Lung (tissue), 11 donors: ENCODE measurements at regions not wholly inside any gene's neighbourhood (a gene's known extent, or its start where the extent isn't known, plus 50 kb on each side); places are given as distances from the start of the nearest gene placed in this dataset.

Source experiments
- ATAC-seq: fragments of 200-7000 bp; cut with Tn5 transposase; one replicate; pipeline ENCODE4 v1.9.1; 2020; ENCODE audit warnings: moderate number of reproducible peaks; ENCODE audit not compliant: insufficient read depth, low FRiP score
- DNase-seq, 3 donors: peaks; one replicate each; pipeline ENCODE4 v3.0.0-alpha.2; 2013 to 2017
- H3K27ac ChIP-seq, 2 donors: one replicate each; pipeline ENCODE4 v1.5.1; 2013; ENCODE audit warnings: mild to moderate bottlenecking in 2 of 2, moderate library complexity in 2 of 2, control low read depth in 1 of 2, inconsistent platforms in 1 of 2, low read depth in 1 of 2, low read length in 1 of 2
- H3K27me3 ChIP-seq, 3 donors: one replicate each; pipeline ENCODE4 v1.5.1; 2013; ENCODE audit warnings: low read length in 2 of 3; ENCODE audit not compliant: control insufficient read depth in 3 of 3, insufficient read depth in 3 of 3
- H3K36me3 ChIP-seq, 4 donors: one replicate each; pipeline ENCODE4 v1.5.1; 2013; ENCODE audit warnings: low read length in 4 of 4, mild to moderate bottlenecking in 1 of 4, moderate library complexity in 1 of 4; ENCODE audit not compliant: control insufficient read depth in 4 of 4, insufficient read depth in 4 of 4
- H3K4me1 ChIP-seq, 5 donors: one replicate each; pipeline ENCODE4 v1.5.1; 2013; ENCODE audit warnings: low read length in 5 of 5, mild to moderate bottlenecking in 2 of 5, moderate library complexity in 1 of 5; ENCODE audit not compliant: control insufficient read depth in 5 of 5, insufficient read depth in 5 of 5
- H3K4me3 ChIP-seq: one replicate; pipeline ENCODE4 v1.5.1; 2013; ENCODE audit warnings: mild to moderate bottlenecking, control low read depth, moderate library complexity
- H3K9ac ChIP-seq, 2 donors: one replicate each; pipeline ENCODE4 v1.5.1; 2013; ENCODE audit warnings: low read length in 2 of 2, control low read depth in 1 of 2; ENCODE audit not compliant: insufficient read depth in 1 of 2
- H3K9me3 ChIP-seq, 4 donors: one replicate each; pipeline ENCODE4 v1.5.1; 2013; ENCODE audit warnings: low read length in 3 of 4, mild to moderate bottlenecking in 1 of 4, moderate library complexity in 1 of 4; ENCODE audit not compliant: control insufficient read depth in 4 of 4, insufficient read depth in 3 of 4
- CTCF ChIP-seq: IDR thresholded peaks from 2 replicates; pipeline ENCODE4 v1.5.1; 2012; ENCODE audit warnings: mild to moderate bottlenecking; ENCODE audit errors: control extremely low read depth, extremely low read depth
- WGBS, 2 donors: extraction: QIAGEN DNeasy Blood & Tissue Kit; methylation state at CpG; one replicate each; pipeline ENCODE4 v1.1.7; 2013; 5-methylcytosine and 5-hydroxymethylcytosine counted together
- donor health status: control.
- donor health status: control.
- donor health status: Bipolar disorder and iron deficiency.
- donor health status: healthy.
- donor health status: DM: yes; HTN: yes; CAD: no.

GRCh38 chr6:164561656-164562055, 747.7 kb downstream of the C6orf118 start:
- no peak for TF ChIP-seq CTCF
- Histone ChIP-seq H3K36me3 (no peaks in the 10 kb centered on the region), H3K4me1 (no peaks in the 10 kb centered on the region), H3K27me3 (no peaks in the 10 kb centered on the region), H3K27ac (no peak overlapping the region), H3K4me3 (no peak overlapping the region), H3K9me3 (peaks cover 0 to 7% (median 3%) of the 10 kb centered on the region in 4 donors), H3K9ac (no peak overlapping the region)
- WGBS, 2 donors = 86 to 87% methylated on average over 1 of the region's 1 CpG
- DNase-seq (no peak), ATAC-seq (no peak)

GRCh38 chr6:164554700-164555476, 754.5 kb downstream of the C6orf118 start:
- TF ChIP-seq CTCF = no peak
- no peak overlapping the region for H3K27ac ChIP-seq
- no peaks in the 10 kb centered on the region for H3K27me3 ChIP-seq
- no peak overlapping the region for H3K9ac ChIP-seq
- no peaks in the 10 kb centered on the region for H3K36me3 ChIP-seq
- DNase-seq = no peak
- no peak for ATAC-seq
- no peak overlapping the region for H3K4me3 ChIP-seq
- H3K9me3 ChIP-seq = no peaks in the 10 kb centered on the region
- WGBS, 2 donors = 80 to 85% methylated on average over 10 of the region's 10 CpGs
- H3K4me1 ChIP-seq = no peaks in the 10 kb centered on the region

- WGBS, 2 donors = 79 to 90% methylated on average over 3 of the region's 3 CpGs
- Histone ChIP-seq H3K4me3 (no peak overlapping the region), H3K27ac (no peak overlapping the region), H3K4me1 (no peaks in the 10 kb centered on the region), H3K9me3 (no peaks in the 10 kb centered on the region), H3K36me3 (no peaks in the 10 kb centered on the region), H3K9ac (no peak overlapping the region), H3K27me3 (no peaks in the 10 kb centered on the region)
- TF ChIP-seq CTCF = no peak
- DNase-seq (no peak), ATAC-seq (no peak)
Observed at GRCh38 chr6:164554226-164554625, 755.2 kb downstream of the C6orf118 start.

GRCh38 chr6:164551706-164552105, 757.7 kb downstream of the C6orf118 start:
- DNase-seq (no peak), ATAC-seq (no peak)
- H3K27ac ChIP-seq = no peak overlapping the region
- no peaks in the 10 kb centered on the region for H3K36me3 ChIP-seq
- H3K27me3 ChIP-seq = no peaks in the 10 kb centered on the region
- no peak overlapping the region for H3K4me3 ChIP-seq
- H3K9me3 ChIP-seq = no peaks in the 10 kb centered on the region
- H3K9ac ChIP-seq = no peak overlapping the region
- WGBS, 2 donors = 78 to 84% methylated on average over 4 of the region's 4 CpGs
- no peak for TF ChIP-seq CTCF
- H3K4me1 ChIP-seq = no peaks in the 10 kb centered on the region
